ENCODE measurements at regions not wholly inside any gene's neighbourhood (a gene's known extent, or its start where the extent isn't known, plus 50 kb on each side); places are given as distances from the start of the nearest gene placed in this dataset.
"Not testable (repeated sequence)": the region's sequence is repeated elsewhere in the genome, so short reads cannot be mapped to it uniquely, and the experiment has no call there.

GRCh38 chr21:22374218-22374969 is 1376.2 kb downstream of the NCAM2 start:
- POLR2A ChIA-PET: no interaction called here
- H3K9me3 ChIP-seq (ENCODE audit: control insufficient read depth, insufficient read depth, low read length): peaks cover 8% of the 10 kb centered on the region; the same call in 1 of the 2 replicates
- TF ChIP-seq, protein P1, sequence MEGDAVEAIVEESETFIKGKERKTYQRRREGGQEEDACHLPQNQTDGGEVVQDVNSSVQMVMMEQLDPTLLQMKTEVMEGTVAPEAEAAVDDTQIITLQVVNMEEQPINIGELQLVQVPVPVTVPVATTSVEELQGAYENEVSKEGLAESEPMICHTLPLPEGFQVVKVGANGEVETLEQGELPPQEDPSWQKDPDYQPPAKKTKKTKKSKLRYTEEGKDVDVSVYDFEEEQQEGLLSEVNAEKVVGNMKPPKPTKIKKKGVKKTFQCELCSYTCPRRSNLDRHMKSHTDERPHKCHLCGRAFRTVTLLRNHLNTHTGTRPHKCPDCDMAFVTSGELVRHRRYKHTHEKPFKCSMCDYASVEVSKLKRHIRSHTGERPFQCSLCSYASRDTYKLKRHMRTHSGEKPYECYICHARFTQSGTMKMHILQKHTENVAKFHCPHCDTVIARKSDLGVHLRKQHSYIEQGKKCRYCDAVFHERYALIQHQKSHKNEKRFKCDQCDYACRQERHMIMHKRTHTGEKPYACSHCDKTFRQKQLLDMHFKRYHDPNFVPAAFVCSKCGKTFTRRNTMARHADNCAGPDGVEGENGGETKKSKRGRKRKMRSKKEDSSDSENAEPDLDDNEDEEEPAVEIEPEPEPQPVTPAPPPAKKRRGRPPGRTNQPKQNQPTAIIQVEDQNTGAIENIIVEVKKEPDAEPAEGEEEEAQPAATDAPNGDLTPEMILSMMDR (IDR thresholded peaks at IDR 0.05; ENCODE audit: low read depth, low read length): no peak
- no peak for DNase-seq (ENCODE audit: low read depth, low spot score)
- H3K27ac ChIP-seq (ENCODE audit: low read depth, low read length): no peak overlapping the region
- CTCF ChIA-PET: no interaction called here
- no peaks in the 10 kb centered on the region for H3K27me3 ChIP-seq (ENCODE audit: control insufficient read depth, insufficient read depth, low read length)
- H3K4me3 ChIP-seq (ENCODE audit: low read depth, low read length): no peak overlapping the region

- CTCF ChIA-PET; H3K27ac ChIP-seq (ENCODE audit: low read depth, low read length); H3K4me3 ChIP-seq (ENCODE audit: low read depth, low read length); POLR2A ChIA-PET; H3K9me3 ChIP-seq (ENCODE audit: control insufficient read depth, insufficient read depth, low read length); DNase-seq (ENCODE audit: low read depth, low spot score); H3K27me3 ChIP-seq (ENCODE audit: control insufficient read depth, insufficient read depth, low read length): not testable (repeated sequence)
Observed at GRCh38 chr21:22377795-22378194, 1379.6 kb downstream of the NCAM2 start.

DNA sequence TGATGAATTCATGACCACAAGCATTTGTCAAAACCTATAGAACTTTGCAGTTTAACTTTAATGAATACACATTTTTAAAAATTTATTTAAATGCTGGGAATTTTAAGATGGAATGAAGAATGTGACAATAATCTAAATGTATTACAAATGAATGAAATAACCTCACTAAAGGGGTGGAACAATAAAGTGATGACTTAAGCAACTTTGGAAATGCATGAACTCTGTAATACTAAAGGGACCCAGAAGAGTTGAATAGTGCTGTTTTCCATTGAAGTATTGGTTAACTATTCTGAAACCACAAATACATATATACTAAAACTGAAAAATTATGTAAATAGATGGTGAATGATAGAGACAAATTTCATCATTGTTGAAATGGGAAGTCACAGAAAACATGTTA is 1395.1 kb downstream of the NCAM2 start:
- no peak overlapping the region for H3K27ac ChIP-seq (ENCODE audit: low read depth, low read length)
- no peak overlapping the region for H3K4me3 ChIP-seq (ENCODE audit: low read depth, low read length)
- TF ChIP-seq, protein P1 (IDR thresholded peaks at IDR 0.05; ENCODE audit: low read depth, low read length): no peak
- no peak for DNase-seq (ENCODE audit: low read depth, low spot score)
- H3K9me3 ChIP-seq (ENCODE audit: control insufficient read depth, insufficient read depth, low read length): peaks cover 14% of the 10 kb centered on the region
- no peaks in the 10 kb centered on the region for H3K27me3 ChIP-seq (ENCODE audit: control insufficient read depth, insufficient read depth, low read length)
- POLR2A ChIA-PET: no interaction called here
- CTCF ChIA-PET: no interaction called here

DNA sequence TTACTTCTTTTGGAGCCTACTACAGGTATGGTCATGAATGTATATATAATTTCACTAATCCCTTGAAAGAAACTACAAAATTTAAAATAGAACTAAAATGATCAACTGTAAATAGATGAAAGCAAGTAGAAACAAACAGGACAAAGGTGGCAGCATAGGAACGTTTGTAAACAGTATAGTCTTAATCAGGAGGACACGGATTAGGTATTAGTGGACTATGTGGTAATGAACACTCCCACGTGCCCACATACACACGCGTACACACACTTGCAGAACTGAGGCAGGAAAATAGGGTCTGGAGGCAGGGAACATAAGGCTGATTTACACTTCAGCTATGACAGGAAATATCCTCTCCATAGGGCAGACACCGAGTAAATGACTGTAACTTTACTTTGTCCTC is 1397.8 kb downstream of the NCAM2 start:
- ChIA-PET CTCF (no interaction called here), POLR2A (no interaction called here)
- DNase-seq (ENCODE audit: low read depth, low spot score): no peak
- Histone ChIP-seq H3K27me3 (ENCODE audit: control insufficient read depth, insufficient read depth, low read length) (no peaks in the 10 kb centered on the region), H3K9me3 (ENCODE audit: control insufficient read depth, insufficient read depth, low read length) (peaks cover 12% of the 10 kb centered on the region), H3K4me3 (ENCODE audit: low read depth, low read length) (no peak overlapping the region), H3K27ac (ENCODE audit: low read depth, low read length) (no peak overlapping the region)
- TF ChIP-seq, protein P1 (IDR thresholded peaks at IDR 0.05; ENCODE audit: low read depth, low read length): no peak

DNA sequence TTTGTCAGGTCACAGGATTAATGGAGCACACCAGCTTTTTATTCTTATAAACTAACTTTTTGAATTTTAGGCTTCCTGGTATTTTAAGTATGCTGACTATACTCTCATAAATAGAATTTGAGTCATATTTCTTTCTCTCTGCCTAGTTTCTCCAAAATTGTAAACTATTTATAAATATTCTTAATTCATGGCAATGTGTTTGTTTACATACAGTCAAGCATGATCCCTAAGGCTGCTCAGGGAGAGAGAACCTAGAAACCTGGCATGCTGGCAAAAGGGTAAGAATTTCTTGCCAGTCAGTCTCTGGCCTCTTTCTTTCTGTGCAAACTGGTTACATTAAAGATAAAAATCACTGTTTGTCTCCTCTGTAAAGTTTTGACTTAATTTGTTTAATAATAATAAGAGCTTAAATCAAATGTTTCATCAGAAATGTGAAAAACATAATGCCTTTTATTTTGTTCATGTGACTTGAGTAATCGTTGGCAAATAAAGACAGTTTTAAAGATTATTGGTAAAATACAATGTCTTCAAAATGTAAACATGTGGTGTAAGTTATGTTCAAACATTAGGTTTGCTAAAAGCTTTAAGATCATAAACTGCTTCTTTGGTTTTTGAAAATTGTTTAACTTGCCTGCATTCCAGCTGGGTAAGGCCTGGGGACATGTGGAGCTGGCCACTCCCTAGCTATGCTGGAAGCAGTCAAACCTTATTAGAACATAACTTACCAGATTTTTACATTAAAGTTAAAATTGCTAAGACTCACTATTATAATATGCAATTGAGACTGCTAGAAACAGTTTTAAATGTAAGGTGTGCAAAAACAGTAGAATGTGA is 1401.7 kb downstream of the NCAM2 start:
- peaks cover 12% of the 10 kb centered on the region for H3K9me3 ChIP-seq (ENCODE audit: control insufficient read depth, insufficient read depth, low read length)
- H3K27me3 ChIP-seq (ENCODE audit: control insufficient read depth, insufficient read depth, low read length): no peaks in the 10 kb centered on the region
- H3K27ac ChIP-seq (ENCODE audit: low read depth, low read length): no peak overlapping the region
- no peak overlapping the region for H3K4me3 ChIP-seq (ENCODE audit: low read depth, low read length)
- TF ChIP-seq, protein P1 (IDR thresholded peaks at IDR 0.05; ENCODE audit: low read depth, low read length): no peak
- no peak for DNase-seq (ENCODE audit: low read depth, low spot score)
- POLR2A ChIA-PET: no interaction called here
- CTCF ChIA-PET: no interaction called here

Data from AG04450 (cell line).